Motor neuron (in vitro differentiated cells): ENCODE measurements at regions not wholly inside any gene's neighbourhood (a gene's known extent, or its start where the extent isn't known, plus 50 kb on each side); places are given as distances from the start of the nearest gene placed in this dataset.

Experiments
- ATAC-seq, 8 experiments: fragments of 200-7000 bp; cut with Tn5 transposase; replicated peaks in 6 of 8; 2 replicates each; pipeline ENCODE4 v1.8.0; 2021; ENCODE audit warnings: mild to moderate bottlenecking in 8 of 8, moderate library complexity in 8 of 8
- H3K27ac ChIP-seq, 2 donors: fragments of 250-450 bp; sonication (Bioruptor Pico); 2 replicates each; pipeline ENCODE4 v1.9.0; 2021; ENCODE audit warnings: antibody characterized with exemption in 2 of 2, mild to moderate bottlenecking in 2 of 2, moderate library complexity in 1 of 2
- H3K4me1 ChIP-seq, 2 donors: fragments of 250-450 bp; sonication (Bioruptor Pico); replicated peaks in 1 of 2; 2 replicates each; pipeline ENCODE4 v1.6.1; 2021; ENCODE audit warnings: antibody characterized with exemption in 2 of 2, mild to moderate bottlenecking in 2 of 2, moderate library complexity in 1 of 2
- H3K4me3 ChIP-seq, 5 donors: fragments of 250-450 bp; sonication (Bioruptor Pico); 2 replicates each; pipeline ENCODE4 v1.9.0; 2021; ENCODE audit warnings: antibody characterized with exemption in 5 of 5, mild to moderate bottlenecking in 5 of 5, moderate library complexity in 4 of 5
- WGBS, 10 experiments: fragments of 450-650 bp; shearing (Covaris generic); methylation state at CpG; one replicate each; pipeline ENCODE4 v1.0.0; 2022; 5-methylcytosine and 5-hydroxymethylcytosine counted together
- in situ Hi-C, 9 experiments: fragments of 400-800 bp; cut with MboI; loops; one replicate each; pipeline ENCODE4 v1.15.0; 2021; ENCODE audit warnings: low sequenced_read_pairs in 9 of 9, low pct_unique_long_range_greater_than_20kb in 2 of 9; ENCODE audit not compliant: unreplicated experiment in 9 of 9

GRCh38 chr4:30413915-30414314, 306.3 kb upstream of the PCDH7 start:
- no peak overlapping the region for H3K27ac ChIP-seq
- H3K4me3 ChIP-seq, result no peak overlapping the region
- ATAC-seq, result no peak
- no peaks in the 10 kb centered on the region for H3K4me1 ChIP-seq
- in situ Hi-C loops, result no loop called here

- in situ Hi-C loops, result no loop called here
- Histone ChIP-seq H3K4me1 (no peaks in the 10 kb centered on the region), H3K27ac (no peak overlapping the region), H3K4me3 (no peak overlapping the region)
- WGBS, 10 experiments, result 0 to 57% (median 20%) methylated on average over 1 to 3 of the region's 3 CpGs; no CpG with 5 or more reads in 1 of the 10 experiments
- ATAC-seq, result no peak
These were observed 303.6 kb upstream of the PCDH7 start for GRCh38 chr4:30416547-30416946.

GRCh38 chr4:30427932-30428331, 292.2 kb upstream of the PCDH7 start:
- WGBS, 10 experiments, result 18 to 86% (median 38%) methylated on average over 1 to 2 of the region's 2 CpGs; no CpG with 5 or more reads in 1 of the 10 experiments
- in situ Hi-C loops, result no loop called here
- ATAC-seq, result peak in 3 of 8 experiments; percentile 64 to 84 (median 72)
- H3K4me1 ChIP-seq, result no peaks in the 10 kb centered on the region
- H3K27ac ChIP-seq, result no peak overlapping the region
- H3K4me3 ChIP-seq, result no peak overlapping the region

DNA sequence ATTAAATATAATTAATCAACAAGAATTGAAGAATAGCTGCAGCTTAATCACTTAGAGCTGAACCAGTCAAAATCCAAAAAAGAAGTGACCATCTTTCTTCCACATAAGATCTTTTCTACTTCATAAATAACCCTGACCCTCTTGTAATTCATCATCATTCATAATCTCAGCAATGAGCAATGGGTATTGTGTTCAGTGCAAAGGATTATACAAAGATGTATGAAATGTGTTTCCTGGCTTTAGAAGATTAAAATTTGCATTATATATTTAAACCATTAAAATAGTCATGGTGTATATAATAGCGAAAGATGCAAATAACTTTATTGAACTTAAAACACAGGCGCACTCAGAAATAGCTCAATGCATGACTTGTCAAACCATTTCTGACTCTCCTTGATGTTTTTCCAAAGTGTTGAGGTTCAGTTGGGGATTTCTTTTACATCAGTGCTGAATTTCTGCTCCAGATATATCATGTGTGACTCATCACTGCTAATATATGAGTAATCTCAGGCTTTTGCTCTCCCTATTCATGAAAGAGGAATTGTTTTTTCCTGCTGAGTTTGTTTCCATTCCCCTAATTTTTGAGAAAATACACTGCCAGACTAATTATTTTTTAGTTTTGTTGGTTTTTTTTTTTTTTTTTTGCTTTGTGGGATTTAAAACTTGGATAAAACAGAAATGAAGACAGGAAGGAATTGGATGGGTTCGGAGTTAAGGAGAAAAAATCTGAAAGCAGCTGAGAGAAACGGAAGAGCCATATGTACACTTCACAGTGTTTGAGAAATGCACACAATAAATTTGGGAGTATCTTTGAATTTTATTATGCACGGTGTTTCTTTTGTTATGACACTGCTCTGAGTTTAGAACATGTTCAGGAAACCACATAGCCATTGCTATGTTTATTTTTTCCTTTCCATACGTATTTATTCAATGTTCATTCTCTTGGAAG, 290.1 kb upstream of the PCDH7 start:
- H3K27ac ChIP-seq, result no peak overlapping the region
- H3K4me1 ChIP-seq, result no peaks in the 10 kb centered on the region
- in situ Hi-C loops, result no loop called here
- ATAC-seq, result peak in 7 of 8 experiments; percentile 31 to 69 (median 64)
- 11 to 98% (median 73%) methylated on average over 3 to 6 of the region's 6 CpGs for WGBS, 10 experiments
- no peak overlapping the region for H3K4me3 ChIP-seq

- Histone ChIP-seq H3K27ac (no peak overlapping the region), H3K4me3 (no peak overlapping the region), H3K4me1 (no peaks in the 10 kb centered on the region)
- no peak for ATAC-seq
- 7 to 100% (median 44%) methylated on average over 1 to 2 of the region's 2 CpGs; no CpG with 5 or more reads in 1 of the 10 experiments for WGBS, 10 experiments
- in situ Hi-C loops, result no loop called here
These were observed 285.5 kb upstream of the PCDH7 start for GRCh38 chr4:30434656-30435055.

DNA sequence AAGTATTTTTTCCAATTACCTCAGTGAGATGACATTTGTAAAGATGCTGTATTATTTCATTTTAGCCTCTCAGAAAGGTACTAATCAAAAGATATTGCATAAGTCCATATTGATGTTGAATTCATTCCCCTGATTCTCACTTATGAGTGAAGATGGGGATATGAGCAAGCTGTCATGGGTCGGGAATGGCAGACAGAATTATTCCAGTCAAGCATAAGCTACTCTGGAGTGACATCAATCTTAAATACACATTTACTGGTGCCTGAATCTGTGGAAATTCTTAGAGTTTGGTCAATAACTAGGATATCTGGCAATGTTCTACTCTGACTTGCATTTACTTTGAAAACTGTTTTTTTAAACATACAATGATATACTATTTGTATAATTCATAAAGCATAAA, 283.8 kb upstream of the PCDH7 start:
- in situ Hi-C loops, result no loop called here
- ATAC-seq, result no peak
- WGBS, 10 experiments, result 0 to 83% (median 43%) methylated on average over 1 of the region's 1 CpG; no CpG with 5 or more reads in 2 of the 10 experiments
- H3K27ac ChIP-seq, result no peak overlapping the region
- H3K4me3 ChIP-seq, result no peak overlapping the region
- H3K4me1 ChIP-seq, result no peaks in the 10 kb centered on the region

GRCh38 chr4:30437316-30437715, 282.9 kb upstream of the PCDH7 start:
- no peak overlapping the region for H3K27ac ChIP-seq
- 0 to 96% (median 74%) methylated on average over 1 to 3 of the region's 3 CpGs for WGBS, 10 experiments
- no peak overlapping the region for H3K4me3 ChIP-seq
- in situ Hi-C loops, result no loop called here
- ATAC-seq, result no peak
- H3K4me1 ChIP-seq, result no peaks in the 10 kb centered on the region

DNA sequence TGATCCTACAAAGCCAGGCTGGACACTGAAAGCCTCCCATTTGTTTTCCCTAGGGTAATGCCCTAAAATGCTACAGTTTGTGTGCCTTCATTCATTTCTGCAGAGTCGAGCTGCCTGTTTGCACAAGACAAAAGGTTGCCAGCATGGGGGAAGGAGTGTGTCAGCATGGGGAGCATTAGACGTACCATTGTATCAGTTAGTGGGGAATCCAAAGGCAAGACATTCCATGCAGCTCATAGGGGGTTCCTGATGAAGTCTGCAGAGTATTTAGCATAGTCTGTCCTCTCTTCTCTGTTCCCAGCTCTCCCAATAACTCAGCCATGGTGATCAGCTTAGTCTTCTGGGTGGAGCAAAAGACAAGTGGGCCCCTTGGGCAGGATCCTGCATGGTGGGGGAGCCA, 276.9 kb upstream of the PCDH7 start:
- no peak for ATAC-seq

GRCh38 chr4:30450474-30450873, 269.7 kb upstream of the PCDH7 start:
- no peak overlapping the region for H3K27ac ChIP-seq
- in situ Hi-C loops, result no loop called here
- no peak overlapping the region for H3K4me3 ChIP-seq
- no peak for ATAC-seq
- H3K4me1 ChIP-seq, result no peaks in the 10 kb centered on the region

More for the DNA sequence above, 276.9 kb upstream of the PCDH7 start:
- no peak overlapping the region for H3K27ac ChIP-seq
- no peaks in the 10 kb centered on the region for H3K4me1 ChIP-seq
- no peak overlapping the region for H3K4me3 ChIP-seq
- WGBS, 10 experiments, result 0 to 47% (median 15%) methylated on average over 1 to 2 of the region's 2 CpGs; no CpG with 5 or more reads in 3 of the 10 experiments
- in situ Hi-C loops, result no loop called here

DNA sequence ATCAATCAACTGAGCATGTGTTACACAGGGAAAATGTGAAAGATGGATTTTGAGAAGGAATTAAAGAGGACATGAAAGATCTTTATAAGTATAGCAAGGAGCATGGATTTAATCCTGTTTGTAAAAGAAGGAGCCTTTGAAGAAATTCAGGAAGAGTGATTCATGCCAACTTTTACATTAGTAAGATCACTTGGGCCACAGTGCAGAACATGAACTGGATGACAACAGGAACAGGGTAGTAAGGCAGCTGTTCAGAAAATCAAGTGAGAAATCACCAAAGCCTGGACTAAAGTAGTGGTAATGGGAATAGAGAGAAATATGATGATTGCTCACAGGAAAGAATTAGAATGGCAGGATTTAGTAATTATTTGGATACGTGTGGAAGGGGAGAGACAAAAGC, 265.7 kb upstream of the PCDH7 start:
- in situ Hi-C loops, result no loop called here
- Histone ChIP-seq H3K4me3 (no peak overlapping the region), H3K4me1 (no peaks in the 10 kb centered on the region), H3K27ac (no peak overlapping the region)
- 25 to 100% (median 67%) methylated on average over 1 of the region's 1 CpG; no CpG with 5 or more reads in 5 of the 10 experiments for WGBS, 10 experiments
- ATAC-seq, result no peak

DNA sequence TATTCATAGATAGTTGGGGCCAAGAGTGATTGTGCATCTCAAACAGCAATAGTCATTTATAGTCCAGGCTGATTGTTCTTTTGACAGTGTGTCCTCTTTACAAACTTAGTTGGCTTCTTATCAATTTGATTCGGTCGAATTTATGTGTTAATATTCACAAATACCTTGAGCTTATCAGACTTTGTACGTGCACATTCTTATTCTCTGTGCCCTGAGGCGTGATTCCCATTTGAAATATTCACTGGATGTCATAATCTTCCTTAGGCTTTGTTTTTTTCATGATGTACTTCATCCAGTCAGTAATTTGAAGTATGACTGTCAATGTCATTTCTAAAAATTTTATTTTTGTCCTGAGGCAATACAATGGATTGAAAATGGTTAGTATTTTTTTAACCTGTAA, 263.5 kb upstream of the PCDH7 start:
- in situ Hi-C loops, result no loop called here
- Histone ChIP-seq H3K27ac (no peak overlapping the region), H3K4me1 (no peaks in the 10 kb centered on the region), H3K4me3 (no peak overlapping the region)
- WGBS, 10 experiments, result 0 to 100% (median 84%) methylated on average over 1 to 4 of the region's 4 CpGs
- no peak for ATAC-seq

GRCh38 chr4:30460818-30461217, 259.4 kb upstream of the PCDH7 start:
- no peak for ATAC-seq
- H3K27ac ChIP-seq, result no peak overlapping the region
- no peaks in the 10 kb centered on the region for H3K4me1 ChIP-seq
- H3K4me3 ChIP-seq, result no peak overlapping the region
- in situ Hi-C loops, result no loop called here
- 8 to 100% (median 77%) methylated on average over 2 to 3 of the region's 3 CpGs; no CpG with 5 or more reads in 3 of the 10 experiments for WGBS, 10 experiments

- in situ Hi-C loops, result no loop called here
- ATAC-seq, result no peak
These were observed 259.0 kb upstream of the PCDH7 start for GRCh38 chr4:30461218-30461617.

More at GRCh38 chr4:30461218-30461617, 259.0 kb upstream of the PCDH7 start:
- H3K4me3 ChIP-seq, result no peak overlapping the region
- WGBS, 10 experiments, result 0 to 100% (median 77%) methylated on average over 1 to 4 of the region's 5 CpGs
- H3K27ac ChIP-seq, result no peak overlapping the region
- H3K4me1 ChIP-seq, result no peaks in the 10 kb centered on the region
